ENCODE measurements at regions not wholly inside any gene's neighbourhood (a gene's known extent, or its start where the extent isn't known, plus 50 kb on each side); places are given as distances from the start of the nearest gene placed in this dataset.

DNA sequence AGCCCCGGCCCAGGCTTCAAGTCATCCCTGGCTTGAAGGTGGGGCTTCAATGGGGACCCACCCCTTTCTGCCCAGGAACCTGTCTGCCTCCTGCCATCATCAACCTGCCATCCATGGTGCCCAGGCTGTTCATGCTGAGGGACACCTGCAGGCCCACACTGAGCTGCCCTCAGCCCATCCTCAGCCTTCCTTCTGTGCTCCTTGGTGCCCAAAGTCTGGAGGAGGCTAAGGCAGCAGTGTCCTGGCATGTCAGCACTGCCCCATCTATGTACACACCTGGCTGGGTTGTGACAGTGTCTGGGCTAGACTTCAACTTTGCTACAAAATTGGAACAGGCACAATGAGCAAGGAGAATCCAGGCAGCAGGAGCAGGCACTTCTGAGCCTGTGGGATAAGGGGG lies 745.3 kb upstream of the EPHA6 start:
- Mint-ChIP-seq H3K27me3 (ENCODE audit: unreplicated experiment) (no peaks in the 10 kb centered on the region), H3K4me1 (ENCODE audit: low read depth, unreplicated experiment) (no peaks in the 10 kb centered on the region), H3K36me3 (ENCODE audit: insufficient read depth, unreplicated experiment) (no peaks in the 10 kb centered on the region), H3K4me3 (ENCODE audit: low read depth, unreplicated experiment) (no peak overlapping the region), H3K9me3 (ENCODE audit: low read depth, unreplicated experiment) (peaks cover 2% of the 10 kb centered on the region), H3K27ac (ENCODE audit: unreplicated experiment) (no peak overlapping the region)
- BruUV-seq (replicated peaks), result no TSS peak
- TF ChIP-seq, protein P1, sequence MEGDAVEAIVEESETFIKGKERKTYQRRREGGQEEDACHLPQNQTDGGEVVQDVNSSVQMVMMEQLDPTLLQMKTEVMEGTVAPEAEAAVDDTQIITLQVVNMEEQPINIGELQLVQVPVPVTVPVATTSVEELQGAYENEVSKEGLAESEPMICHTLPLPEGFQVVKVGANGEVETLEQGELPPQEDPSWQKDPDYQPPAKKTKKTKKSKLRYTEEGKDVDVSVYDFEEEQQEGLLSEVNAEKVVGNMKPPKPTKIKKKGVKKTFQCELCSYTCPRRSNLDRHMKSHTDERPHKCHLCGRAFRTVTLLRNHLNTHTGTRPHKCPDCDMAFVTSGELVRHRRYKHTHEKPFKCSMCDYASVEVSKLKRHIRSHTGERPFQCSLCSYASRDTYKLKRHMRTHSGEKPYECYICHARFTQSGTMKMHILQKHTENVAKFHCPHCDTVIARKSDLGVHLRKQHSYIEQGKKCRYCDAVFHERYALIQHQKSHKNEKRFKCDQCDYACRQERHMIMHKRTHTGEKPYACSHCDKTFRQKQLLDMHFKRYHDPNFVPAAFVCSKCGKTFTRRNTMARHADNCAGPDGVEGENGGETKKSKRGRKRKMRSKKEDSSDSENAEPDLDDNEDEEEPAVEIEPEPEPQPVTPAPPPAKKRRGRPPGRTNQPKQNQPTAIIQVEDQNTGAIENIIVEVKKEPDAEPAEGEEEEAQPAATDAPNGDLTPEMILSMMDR (IDR thresholded peaks at IDR 0.05; ENCODE audit: unreplicated experiment), result no peak
- intact Hi-C loops (cut with micrococcal nuclease; ENCODE audit: unreplicated experiment), result no loop called here
- CTCF ChIA-PET, result no interaction called here
- no peak for DNase-seq

GRCh38 chr3:96070678-96071077 lies 743.7 kb upstream of the EPHA6 start:
- Mint-ChIP-seq H3K27me3 (ENCODE audit: unreplicated experiment) (no peaks in the 10 kb centered on the region), H3K4me3 (ENCODE audit: low read depth, unreplicated experiment) (no peak overlapping the region), H3K4me1 (ENCODE audit: low read depth, unreplicated experiment) (peaks cover under 1% of the 10 kb centered on the region), H3K36me3 (ENCODE audit: insufficient read depth, unreplicated experiment) (no peaks in the 10 kb centered on the region), H3K9me3 (ENCODE audit: low read depth, unreplicated experiment) (peaks cover 2% of the 10 kb centered on the region), H3K27ac (ENCODE audit: unreplicated experiment) (no peak overlapping the region)
- TF ChIP-seq, protein P1 (IDR thresholded peaks at IDR 0.05; ENCODE audit: unreplicated experiment), result no peak
- no peak for DNase-seq
- CTCF ChIA-PET, result no interaction called here
- BruUV-seq (replicated peaks), result no TSS peak
- intact Hi-C loops (cut with micrococcal nuclease; ENCODE audit: unreplicated experiment), result no loop called here

- H3K4me1 Mint-ChIP-seq (ENCODE audit: low read depth, unreplicated experiment), result peaks cover 5% of the 10 kb centered on the region
- CTCF ChIA-PET, result no interaction called here
- peaks cover 2% of the 10 kb centered on the region for H3K9me3 Mint-ChIP-seq (ENCODE audit: low read depth, unreplicated experiment)
- H3K36me3 Mint-ChIP-seq (ENCODE audit: insufficient read depth, unreplicated experiment), result no peaks in the 10 kb centered on the region
- H3K4me3 Mint-ChIP-seq (ENCODE audit: low read depth, unreplicated experiment), result no peak overlapping the region
- H3K27ac Mint-ChIP-seq (ENCODE audit: unreplicated experiment), result no peak overlapping the region
- intact Hi-C loops (cut with micrococcal nuclease; ENCODE audit: unreplicated experiment), result no loop called here
- no peak for DNase-seq
- TF ChIP-seq, protein P1 (IDR thresholded peaks at IDR 0.05; ENCODE audit: unreplicated experiment), result no peak
- no peaks in the 10 kb centered on the region for H3K27me3 Mint-ChIP-seq (ENCODE audit: unreplicated experiment)
- no TSS peak for BruUV-seq (replicated peaks)
These were observed 743.3 kb upstream of the EPHA6 start for GRCh38 chr3:96071097-96071496.

DNA sequence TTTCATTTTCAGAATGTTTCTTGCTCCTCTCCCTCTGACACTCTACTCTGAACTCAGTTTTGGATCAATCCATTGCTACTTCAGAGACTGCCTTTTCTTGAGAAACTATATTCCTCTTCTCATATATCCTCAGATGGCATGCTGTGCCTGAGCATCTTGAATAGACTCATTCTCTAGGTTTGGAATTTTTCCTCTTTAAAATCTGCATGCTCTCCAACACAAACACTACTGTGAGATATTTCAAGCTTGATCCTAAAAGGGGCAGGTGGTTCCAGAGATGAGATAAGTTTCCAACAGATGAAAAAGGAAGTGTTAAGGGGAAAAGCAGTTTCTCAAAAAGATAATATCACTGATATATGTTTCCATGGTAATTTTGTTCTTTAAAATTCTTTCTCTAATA lies 742.2 kb upstream of the EPHA6 start:
- TF ChIP-seq, protein P1 (IDR thresholded peaks at IDR 0.05; ENCODE audit: unreplicated experiment), result no peak
- H3K27me3 Mint-ChIP-seq (ENCODE audit: unreplicated experiment), result no peaks in the 10 kb centered on the region
- no peak for DNase-seq
- CTCF ChIA-PET, result no interaction called here
- H3K27ac Mint-ChIP-seq (ENCODE audit: unreplicated experiment), result no peak overlapping the region
- BruUV-seq (replicated peaks), result no TSS peak
- peaks cover 2% of the 10 kb centered on the region for H3K9me3 Mint-ChIP-seq (ENCODE audit: low read depth, unreplicated experiment)
- H3K4me3 Mint-ChIP-seq (ENCODE audit: low read depth, unreplicated experiment), result no peak overlapping the region
- intact Hi-C loops (cut with micrococcal nuclease; ENCODE audit: unreplicated experiment), result no loop called here
- no peaks in the 10 kb centered on the region for H3K36me3 Mint-ChIP-seq (ENCODE audit: insufficient read depth, unreplicated experiment)
- peaks cover 8% of the 10 kb centered on the region for H3K4me1 Mint-ChIP-seq (ENCODE audit: low read depth, unreplicated experiment)

DNA sequence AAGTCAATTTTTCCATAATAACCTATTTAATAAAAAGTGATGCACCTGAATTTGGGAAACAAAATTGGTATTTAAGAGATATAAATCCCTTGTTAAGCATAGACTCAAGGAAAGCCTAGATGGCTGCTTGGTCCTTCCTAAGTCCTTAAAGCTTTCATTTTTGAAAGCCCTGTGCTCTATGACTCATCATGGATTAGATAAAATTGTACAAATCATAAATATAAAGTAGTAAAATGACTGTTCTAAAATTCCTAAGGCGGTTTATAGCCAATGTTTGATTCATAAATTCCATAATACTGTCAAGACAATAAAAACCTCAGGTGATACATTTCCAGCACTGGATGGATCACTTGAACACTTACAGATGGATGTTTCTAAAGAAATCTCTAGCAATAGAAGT lies 730.8 kb upstream of the EPHA6 start:
- DNase-seq, result no peak
- Mint-ChIP-seq H3K4me1 (ENCODE audit: low read depth, unreplicated experiment) (no peaks in the 10 kb centered on the region), H3K4me3 (ENCODE audit: low read depth, unreplicated experiment) (no peak overlapping the region), H3K9me3 (ENCODE audit: low read depth, unreplicated experiment) (peaks cover 3% of the 10 kb centered on the region), H3K27ac (ENCODE audit: unreplicated experiment) (no peak overlapping the region), H3K36me3 (ENCODE audit: insufficient read depth, unreplicated experiment) (no peaks in the 10 kb centered on the region), H3K27me3 (ENCODE audit: unreplicated experiment) (no peaks in the 10 kb centered on the region)
- BruUV-seq (replicated peaks), result no TSS peak
- CTCF ChIA-PET, result no interaction called here
- intact Hi-C loops (cut with micrococcal nuclease; ENCODE audit: unreplicated experiment), result no loop called here
- TF ChIP-seq, protein P1 (IDR thresholded peaks at IDR 0.05; ENCODE audit: unreplicated experiment), result no peak
